Transverse colon (tissue), 3 donors: ENCODE measurements at regions not wholly inside any gene's neighbourhood (a gene's known extent, or its start where the extent isn't known, plus 50 kb on each side); places are given as distances from the start of the nearest gene placed in this dataset.

ENCODE experiments used
- CTCF ChIP-seq, 5 experiments: fragments of 200-600 bp in 3 of 5; fragments of 450-650 bp in 2 of 5; sonication (generic) in 3 of 5; IDR thresholded peaks; 1 replicate in 2 of 5; 2 replicates in 3 of 5; pipeline ENCODE4 v1.5.1; 2016 to 2017; ENCODE audit warnings: antibody characterized with exemption in 5 of 5, inconsistent platforms in 3 of 5, mild to moderate bottlenecking in 2 of 5, moderate library complexity in 1 of 5
- EP300 ChIP-seq: sonication (generic); formaldehyde crosslinking; IDR thresholded peaks from one replicate; pipeline ENCODE4 v1.6.1; 2017; ENCODE audit warnings: antibody characterized with exemption, low read depth
- POLR2A ChIP-seq: fragments of 450-650 bp; IDR thresholded peaks from one replicate; pipeline ENCODE4 v1.6.1; 2016; ENCODE audit warnings: antibody characterized with exemption, mild to moderate bottlenecking, moderate library complexity

- no peak for TF ChIP-seq CTCF (IDR thresholded peaks at IDR 0.05)
- no peak for TF ChIP-seq EP300
- TF ChIP-seq POLR2A, result no peak
Measured at GRCh38 chr12:105736498-105736897, 402.3 kb downstream of the NUAK1 start.
